Astrocyte of the cerebellum (primary cell): ENCODE measurements at regions not wholly inside any gene's neighbourhood (a gene's known extent, or its start where the extent isn't known, plus 50 kb on each side); places are given as distances from the start of the nearest gene placed in this dataset.
A peak's percentile ranks its signal among the peaks of the same experiment; 100 is the strongest.
"Not testable (repeated sequence)": the region's sequence is repeated elsewhere in the genome, so short reads cannot be mapped to it uniquely, and the experiment has no call there.

Experiments
- DNase-seq: peaks from one replicate; pipeline ENCODE4 v3.0.0-alpha.2; 2011; ENCODE audit warnings: low read depth
- H3K4me3 ChIP-seq: 2 replicates; pipeline ENCODE4 v1.5.1; 2011; ENCODE audit warnings: mild to moderate bottlenecking, low read depth, low read length, moderate library complexity
- CTCF ChIP-seq: IDR thresholded peaks from 2 replicates; pipeline ENCODE4 v1.5.1; 2012; ENCODE audit warnings: low read length, low read depth, moderate library complexity, mild to moderate bottlenecking; ENCODE audit errors: missing control alignments
- in situ Hi-C: cut with HindIII; loops from 2 replicates; pipeline ENCODE4 v1.10.0; 2017; ENCODE audit warnings: low sequenced_read_pairs

DNA sequence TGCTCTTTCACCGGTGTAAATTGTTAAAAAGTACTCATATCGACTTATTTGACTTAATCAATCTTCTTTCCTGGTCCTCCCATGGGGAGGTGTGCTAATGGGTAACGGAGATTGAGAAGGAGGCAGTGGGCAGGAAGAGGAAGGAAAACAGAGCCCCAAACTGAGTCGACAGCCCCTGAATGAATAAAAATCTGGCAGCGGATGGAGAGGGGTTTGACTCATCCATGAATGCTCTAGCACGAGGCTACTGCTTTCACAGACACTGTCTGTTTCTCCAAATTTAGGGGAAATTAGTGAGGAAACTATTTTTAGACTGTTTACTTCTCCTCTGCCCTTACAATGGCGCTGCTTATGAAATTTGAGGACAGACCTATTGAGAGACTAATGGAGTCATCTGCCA, 142.2 kb upstream of the ATXN1 start:
- TF ChIP-seq CTCF: no peak
- in situ Hi-C loops: no loop called here
- no peak for DNase-seq

DNA sequence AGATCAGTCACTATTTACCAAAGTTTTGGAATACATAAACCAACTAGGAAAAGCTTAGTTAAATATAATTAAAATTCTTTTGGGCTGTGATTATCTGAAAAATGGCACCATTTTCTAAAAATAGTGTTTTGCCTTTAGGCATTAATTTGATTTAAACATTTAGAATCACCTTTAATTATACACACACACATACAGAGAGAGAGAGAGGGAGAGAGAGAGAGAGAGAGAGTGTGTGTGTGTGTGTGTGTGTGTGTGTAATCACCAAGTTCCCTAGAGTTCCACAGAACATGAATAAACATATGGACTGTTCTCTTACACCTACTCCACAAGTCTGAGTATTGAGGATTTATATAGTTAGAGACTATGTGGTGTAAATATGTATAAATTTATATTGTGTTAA, 141.2 kb upstream of the ATXN1 start:
- TF ChIP-seq CTCF: no peak
- no peak overlapping the region for H3K4me3 ChIP-seq
- no peak for DNase-seq
- in situ Hi-C loops: no loop called here

More for the DNA sequence above, 142.2 kb upstream of the ATXN1 start:
- H3K4me3 ChIP-seq: no peak overlapping the region

DNA sequence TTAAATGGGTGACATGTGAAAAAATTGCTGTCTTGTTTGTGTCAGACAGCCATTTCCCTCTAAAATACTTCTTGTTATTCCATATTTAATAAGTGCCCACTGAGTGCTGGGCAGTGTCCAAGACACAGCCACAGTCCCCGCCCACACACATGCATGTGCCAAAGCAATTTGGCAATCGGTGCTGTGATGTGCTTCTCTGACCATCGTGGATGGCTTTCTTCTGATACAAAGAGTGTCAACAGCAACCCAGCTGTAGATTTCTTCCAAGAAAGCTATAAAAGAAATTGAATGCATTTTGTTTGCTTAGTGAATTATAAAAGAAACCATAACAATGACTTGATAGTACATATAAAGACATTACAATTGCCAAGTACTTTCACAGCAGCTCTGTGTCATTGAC, 140.5 kb upstream of the ATXN1 start:
- H3K4me3 ChIP-seq: no peak overlapping the region
- no peak for TF ChIP-seq CTCF
- DNase-seq: peak; percentile 72
- in situ Hi-C loops: no loop called here

DNA sequence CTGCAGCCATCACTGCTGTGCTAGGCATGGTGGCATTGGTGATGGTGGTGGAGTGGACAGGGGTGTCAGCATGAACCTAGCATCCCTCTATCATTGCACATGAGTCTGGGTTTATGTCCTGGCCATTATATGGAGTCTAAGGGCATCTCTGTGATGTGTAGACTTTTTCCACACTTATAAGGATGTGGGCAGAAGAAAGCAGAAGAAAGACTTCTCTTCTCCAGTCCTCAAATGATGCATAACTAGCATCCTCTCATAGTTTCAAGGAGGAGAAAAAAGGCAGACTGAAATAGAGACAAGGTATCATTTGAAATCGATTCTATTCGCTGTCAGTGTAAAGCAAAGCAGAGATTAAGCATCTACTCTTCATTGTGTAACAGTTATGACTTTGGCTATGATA, 140.0 kb upstream of the ATXN1 start:
- in situ Hi-C loops: no loop called here
- DNase-seq: no peak

GRCh38 chr6:16898640-16899396, 137.6 kb upstream of the ATXN1 start:
- in situ Hi-C loops: no loop called here
- no peak for DNase-seq
- H3K4me3 ChIP-seq: no peak overlapping the region
- TF ChIP-seq CTCF: no peak

More for the DNA sequence above, 140.0 kb upstream of the ATXN1 start:
- H3K4me3 ChIP-seq: no peak overlapping the region
- no peak for TF ChIP-seq CTCF

- H3K4me3 ChIP-seq: no peak overlapping the region
- TF ChIP-seq CTCF: no peak
- in situ Hi-C loops: no loop called here
- no peak for DNase-seq
These were observed 136.4 kb upstream of the ATXN1 start for GRCh38 chr6:16897669-16898068.

DNA sequence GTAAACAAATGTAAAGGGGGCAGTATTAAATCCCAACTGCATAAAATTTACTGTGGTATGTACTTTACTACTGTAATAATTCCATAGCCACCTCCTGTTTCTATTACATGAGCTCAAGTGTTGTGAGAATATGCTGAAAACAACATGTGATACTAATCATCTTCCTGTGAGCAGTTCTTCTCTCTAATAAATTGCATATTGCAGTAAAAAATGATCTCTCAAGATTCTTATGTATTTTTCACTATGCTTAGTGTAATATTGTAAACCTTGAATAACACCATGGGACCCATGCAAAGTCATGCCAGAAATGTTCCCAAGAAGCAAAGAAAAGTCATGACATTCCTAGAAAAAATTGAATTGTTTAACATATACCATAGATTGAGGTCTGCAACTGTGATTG, 133.0 kb upstream of the ATXN1 start:
- no peak for TF ChIP-seq CTCF
- in situ Hi-C loops: no loop called here

DNA sequence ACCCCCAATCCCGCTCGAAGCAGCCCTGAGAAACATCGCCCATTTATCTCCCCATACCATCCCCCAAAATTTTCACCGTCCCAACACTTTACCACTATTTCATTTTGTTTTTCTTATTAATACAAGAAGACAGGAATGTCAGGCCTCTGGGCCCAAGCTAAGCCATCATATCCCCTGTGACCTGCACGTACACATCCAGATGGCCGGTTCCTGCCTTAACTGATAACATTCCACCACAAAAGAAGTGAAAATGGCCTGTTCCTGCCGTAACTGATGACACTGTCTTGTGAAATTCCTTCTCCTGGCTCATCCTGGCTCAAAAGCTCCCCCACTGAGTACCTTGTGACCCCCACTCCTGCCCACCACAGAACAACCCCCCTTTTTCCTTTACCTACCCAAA, 129.8 kb upstream of the ATXN1 start:
- DNase-seq, in situ Hi-C loops, H3K4me3 ChIP-seq: not testable (repeated sequence)

More for the DNA sequence above, 133.0 kb upstream of the ATXN1 start:
- no peak overlapping the region for H3K4me3 ChIP-seq
- no peak for DNase-seq
